HG03342 (cell line): ENCODE measurements at regions not wholly inside any gene's neighbourhood (a gene's known extent, or its start where the extent isn't known, plus 50 kb on each side); places are given as distances from the start of the nearest gene placed in this dataset.
"Not testable (repeated sequence)": the region's sequence is repeated elsewhere in the genome, so short reads cannot be mapped to it uniquely, and the experiment has no call there.

Experiments
- ATAC-seq: cut with Tn5 transposase; IDR thresholded peaks from one replicate; pipeline ENCODE4 v1.9.1; 2021; ENCODE audit warnings: mild to moderate bottlenecking, moderate library complexity; ENCODE audit not compliant: unreplicated experiment

GRCh38 chr6:141513830-141514229 is 618.9 kb upstream of the GJE1 start:
- ATAC-seq: no peak

DNA sequence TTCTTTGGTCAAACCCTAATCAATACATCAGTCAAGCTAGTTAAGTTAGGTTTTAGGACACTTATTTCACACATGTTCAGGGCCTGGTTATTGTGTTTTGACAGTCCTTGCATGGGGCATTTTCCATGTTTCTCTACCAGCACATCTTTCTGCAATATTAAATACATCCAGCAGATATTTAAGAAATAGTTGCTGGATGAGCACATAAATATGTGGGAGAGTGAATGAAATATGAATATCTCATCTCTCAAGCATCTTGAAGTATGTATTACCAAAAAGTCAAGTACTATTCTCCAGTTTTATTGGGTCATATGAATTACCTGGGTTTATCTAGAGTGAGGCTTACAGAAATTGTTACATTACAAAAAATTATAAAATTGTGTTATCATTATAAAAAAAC is 621.9 kb upstream of the GJE1 start:
- no peak for ATAC-seq

GRCh38 chr6:141506062-141506461 is 626.7 kb upstream of the GJE1 start:
- not testable (repeated sequence) for ATAC-seq

DNA sequence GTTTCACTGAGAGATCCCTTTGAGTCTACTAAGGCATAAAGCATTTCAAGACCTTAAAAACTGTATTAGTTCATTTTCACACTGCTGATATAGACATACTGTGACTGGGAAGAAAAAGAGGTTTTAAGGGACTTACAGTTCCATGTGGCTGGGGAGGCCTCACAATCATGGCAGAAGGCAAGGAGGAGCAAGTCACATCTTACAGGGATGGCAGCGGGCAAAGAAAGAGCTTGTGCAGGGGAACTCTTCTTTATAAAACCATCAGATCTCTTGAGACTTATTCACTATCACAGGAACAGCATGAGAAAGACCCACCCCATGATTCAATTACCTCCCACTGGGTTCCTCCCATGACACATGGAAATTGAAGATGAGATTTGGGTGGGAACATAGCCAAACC is 628.4 kb upstream of the GJE1 start:
- not testable (repeated sequence) for ATAC-seq

- ATAC-seq: no peak
Measured at GRCh38 chr6:141501616-141502015, 631.1 kb upstream of the GJE1 start.

GRCh38 chr6:141498977-141499376 is 633.7 kb upstream of the GJE1 start:
- no peak for ATAC-seq

DNA sequence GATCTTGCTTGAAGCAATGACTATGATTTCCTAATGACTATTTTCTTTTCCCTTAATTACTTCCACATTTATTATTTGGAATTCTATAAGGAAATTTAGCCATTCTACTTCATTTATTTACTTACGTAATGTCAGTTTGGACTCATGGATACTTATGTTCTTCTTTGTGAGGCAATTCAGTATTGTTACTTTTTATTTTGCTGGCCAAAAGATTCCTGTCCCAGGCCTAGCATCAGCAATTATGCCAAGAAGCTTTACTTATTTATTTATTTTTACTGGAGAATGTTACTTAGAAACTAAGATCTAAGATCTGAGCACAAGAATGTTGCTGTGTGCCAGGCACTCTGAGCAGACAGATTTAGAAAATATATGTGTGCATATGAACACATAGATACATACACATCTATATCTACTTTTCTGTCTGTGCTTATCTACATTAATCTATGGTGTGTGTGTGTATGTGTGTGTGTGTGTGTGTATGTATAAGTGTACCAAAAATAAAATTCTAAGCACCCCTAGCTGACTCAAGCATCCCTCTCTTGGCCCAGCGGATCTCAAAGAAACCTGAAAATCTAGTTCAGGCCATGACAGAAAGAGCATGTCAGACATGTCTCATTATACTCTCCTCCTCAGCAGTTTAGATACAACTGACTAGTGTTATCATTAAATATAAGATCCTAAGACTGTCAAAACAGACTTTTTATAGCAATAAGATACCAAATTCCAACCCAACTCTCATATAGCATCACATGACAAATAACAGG is 640.0 kb upstream of the GJE1 start:
- ATAC-seq: no peak

DNA sequence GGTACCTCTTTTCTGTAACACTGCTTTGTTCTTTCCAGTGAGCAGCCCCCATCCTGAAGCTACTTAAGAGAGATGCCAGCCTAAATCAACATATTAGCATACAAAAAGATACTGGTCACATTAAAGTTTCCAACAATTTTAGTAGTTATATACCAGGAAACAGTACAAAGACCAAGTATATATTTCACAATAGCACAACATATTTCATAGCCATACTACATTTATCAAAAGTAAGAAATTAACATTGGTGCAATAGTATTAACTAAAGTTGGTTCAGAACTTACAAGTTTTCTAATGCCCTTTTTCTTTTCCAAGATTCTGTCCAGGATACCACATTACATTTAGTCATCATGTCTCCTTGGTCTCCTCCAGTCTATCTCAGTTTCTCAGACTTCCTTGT is 641.0 kb upstream of the GJE1 start:
- ATAC-seq: no peak

DNA sequence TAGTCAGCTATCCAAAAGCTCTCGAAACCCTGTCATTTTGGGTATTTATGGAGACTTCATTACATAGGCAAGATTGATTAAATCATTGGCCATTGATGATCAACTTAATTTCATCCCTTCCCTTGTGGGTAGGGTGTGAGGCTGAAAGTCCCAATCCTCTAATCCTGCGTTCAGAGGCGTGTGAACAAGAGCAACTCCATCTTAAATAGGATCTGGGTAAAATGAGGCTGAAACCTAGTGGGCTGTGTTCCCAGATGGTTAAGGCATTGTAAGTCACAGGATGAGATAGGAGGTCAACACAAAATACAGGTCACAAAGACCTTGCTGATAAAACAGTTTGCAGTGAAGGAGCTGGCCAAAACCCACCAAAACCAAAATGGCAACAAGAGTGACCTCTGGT is 641.7 kb upstream of the GJE1 start:
- no peak for ATAC-seq

GRCh38 chr6:141488488-141488887 is 644.2 kb upstream of the GJE1 start:
- ATAC-seq: peak; percentile 38

DNA sequence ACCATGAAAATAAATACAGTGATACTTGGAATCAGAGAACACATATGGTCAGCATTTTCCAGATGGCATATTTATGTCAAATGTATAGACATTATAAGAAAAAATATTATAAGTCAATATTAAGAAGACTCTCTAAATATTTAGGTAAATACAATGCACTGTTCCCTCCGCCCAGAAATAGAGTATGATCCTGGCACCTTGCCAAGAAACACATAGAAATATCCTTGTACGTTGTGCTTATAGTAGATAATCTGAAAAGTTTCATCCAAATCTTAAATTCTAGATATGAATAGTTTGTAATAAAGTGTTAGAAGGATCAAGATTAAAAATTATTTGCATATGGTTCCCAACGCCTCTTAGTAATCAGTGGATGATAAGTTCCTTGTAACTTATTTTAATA is 645.8 kb upstream of the GJE1 start:
- no peak for ATAC-seq

GRCh38 chr6:141484711-141485110 is 648.0 kb upstream of the GJE1 start:
- peak; percentile 82 for ATAC-seq

DNA sequence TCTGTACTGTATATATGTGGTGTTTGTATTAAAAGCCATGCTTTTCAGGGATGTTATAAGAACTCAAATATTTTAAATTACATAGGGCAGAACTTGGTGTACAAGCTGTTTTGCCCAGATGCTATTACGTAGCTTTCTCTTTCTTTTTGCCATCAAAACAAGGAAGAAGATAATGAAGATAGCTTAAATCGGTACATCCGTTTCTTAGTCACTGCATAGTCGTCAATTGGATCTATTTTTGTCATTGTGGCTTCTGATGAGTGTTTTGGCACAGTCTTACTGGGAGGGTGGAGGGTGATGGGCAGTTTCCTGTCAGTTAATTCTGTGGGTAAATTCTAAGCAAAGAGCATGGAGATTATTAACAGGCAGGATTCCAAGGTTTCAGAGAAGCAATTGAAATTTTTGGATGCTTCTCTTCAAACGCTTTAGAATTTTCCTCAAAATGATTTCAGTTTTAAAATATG is 649.1 kb upstream of the GJE1 start:
- ATAC-seq: peak; percentile 89

- ATAC-seq: peak; percentile 0
Measured at GRCh38 chr6:141482796-141483597, 649.7 kb upstream of the GJE1 start.

DNA sequence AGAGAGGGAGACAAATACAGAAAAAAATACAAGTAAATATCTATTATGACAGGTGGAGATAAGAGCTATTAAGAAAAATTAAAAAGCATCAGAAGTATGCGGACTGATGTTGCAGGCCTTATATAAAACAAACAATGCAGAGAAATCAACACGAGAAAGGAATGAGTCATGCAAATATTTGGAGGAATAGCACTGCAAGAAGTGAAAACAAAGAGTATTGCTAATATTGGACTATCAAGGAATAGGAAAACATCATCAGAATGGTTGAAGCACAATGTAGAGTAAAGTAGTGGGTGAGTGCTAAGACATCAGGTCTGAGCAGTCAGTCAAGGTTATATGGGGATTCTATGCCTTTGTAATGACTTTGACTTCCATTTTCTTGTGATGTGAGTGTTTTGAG is 657.5 kb upstream of the GJE1 start:
- no peak for ATAC-seq

GRCh38 chr6:141472162-141472928 is 660.4 kb upstream of the GJE1 start:
- no peak for ATAC-seq

- ATAC-seq: no peak
Measured at GRCh38 chr6:141470810-141471209, 661.9 kb upstream of the GJE1 start.

DNA sequence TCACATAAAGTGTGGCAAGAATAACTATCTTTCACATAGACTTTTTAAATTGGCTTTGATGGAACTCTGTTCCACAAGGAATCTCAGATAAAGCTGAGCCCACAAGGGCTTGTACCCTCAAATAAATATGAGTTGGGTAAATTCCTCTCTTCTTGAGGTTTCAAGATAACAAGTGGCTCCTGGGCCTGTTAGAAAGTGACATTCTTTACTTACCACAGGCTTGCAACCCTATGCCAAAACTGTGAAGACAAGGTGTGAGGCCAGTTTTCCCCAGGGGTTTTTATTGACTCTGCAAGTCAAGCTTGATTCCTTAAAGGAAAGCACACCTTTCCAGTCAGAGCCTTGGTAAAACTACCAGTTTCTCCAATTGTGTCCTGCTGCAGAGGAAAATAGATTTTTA is 664.8 kb upstream of the GJE1 start:
- no peak for ATAC-seq

DNA sequence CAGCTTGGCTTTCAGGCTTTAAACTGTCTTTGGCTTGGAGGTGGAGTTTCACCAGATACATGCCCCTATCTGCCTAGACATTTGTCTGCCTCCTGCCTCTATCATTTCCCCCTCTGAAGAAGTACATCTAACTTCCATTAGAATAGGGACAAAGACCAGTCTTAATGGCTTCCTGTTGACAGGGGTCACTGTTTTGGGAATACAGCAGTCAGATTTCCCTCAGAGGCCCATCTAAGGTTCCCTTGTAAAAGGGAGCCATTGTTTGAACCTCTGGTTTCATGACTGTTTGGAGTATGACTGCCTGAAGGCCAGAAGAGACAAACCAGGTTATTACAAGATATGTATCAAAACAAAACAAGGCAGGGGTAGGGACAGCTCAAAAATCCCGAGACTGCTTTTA is 665.7 kb upstream of the GJE1 start:
- ATAC-seq: no peak

DNA sequence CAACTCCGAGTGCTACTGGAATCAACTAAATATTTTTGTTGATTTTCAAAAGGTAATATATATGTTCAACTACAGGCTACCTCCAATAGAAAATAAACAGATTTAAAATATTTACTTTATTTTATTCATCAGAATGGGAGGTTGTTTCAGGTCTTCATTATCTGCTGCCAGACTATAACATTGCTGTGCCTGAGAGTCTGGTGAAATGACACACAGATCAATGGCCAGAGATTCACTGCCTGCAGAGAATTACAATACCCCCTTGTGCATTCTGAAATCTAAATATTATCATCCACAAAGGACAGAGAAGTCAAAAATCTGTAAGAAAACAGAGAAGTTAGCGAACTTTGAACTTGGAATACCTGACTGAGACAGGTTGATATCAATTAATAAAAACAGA is 667.8 kb upstream of the GJE1 start:
- ATAC-seq: no peak

GRCh38 chr6:141464490-141464889 is 668.2 kb upstream of the GJE1 start:
- ATAC-seq: peak; percentile 90
